A673 (cell line): ENCODE measurements at regions not wholly inside any gene's neighbourhood (a gene's known extent, or its start where the extent isn't known, plus 50 kb on each side); places are given as distances from the start of the nearest gene placed in this dataset.
"Not testable (repeated sequence)": the region's sequence is repeated elsewhere in the genome, so short reads cannot be mapped to it uniquely, and the experiment has no call there.

Source experiments
- BruUV-seq: library from RNA; stranded (reverse); fragments of 400-500 nt; replicated peaks from 2 replicates; lab custom pipeline; 2021; lab: Mats Ljungman, UMichigan
- CTCF ChIA-PET: fragments of 300-600 bp; sonication (Branson Sonifier 250); formaldehyde crosslinking; loops from one replicate; lab custom pipeline; 2022; ENCODE audit warnings: antibody characterized with exemption; lab: Charles Lee
- POLR2A ChIA-PET: fragments of 300-600 bp; sonication (Branson Sonifier 250); formaldehyde crosslinking; loops from one replicate; lab custom pipeline; 2022; ENCODE audit warnings: antibody characterized with exemption; ENCODE audit not compliant: low non-redundant PET; lab: Charles Lee
- DNase-seq: peaks from one replicate; pipeline ENCODE4 v3.0.0-alpha.2; 2015; ENCODE audit warnings: low spot score
- H3K27ac ChIP-seq: fragments of 200-600 bp; sonication (generic); 2 replicates; pipeline ENCODE4 v1.5.1; 2016; ENCODE audit warnings: mixed run types, low read depth, mild to moderate bottlenecking, mixed read lengths, antibody characterized with exemption, low read length; ENCODE audit not compliant: poor library complexity, severe bottlenecking
- H3K27me3 ChIP-seq: fragments of 200-600 bp; sonication (generic); replicated peaks from 2 replicates; pipeline ENCODE4 v1.6.1; 2017; ENCODE audit warnings: mixed run types, low read depth, mild to moderate bottlenecking, mixed read lengths, antibody characterized with exemption, low read length; ENCODE audit not compliant: insufficient read depth, poor library complexity
- H3K36me3 ChIP-seq: fragments of 200-600 bp; sonication (generic); 2 replicates; pipeline ENCODE4 v1.6.1; 2016; ENCODE audit warnings: mixed run types, mild to moderate bottlenecking, mixed read lengths, antibody characterized with exemption, low read length; ENCODE audit not compliant: insufficient read depth, poor library complexity, severe bottlenecking
- H3K4me1 ChIP-seq: fragments of 200-600 bp; sonication (generic); 2 replicates; pipeline ENCODE4 v1.6.1; 2017; ENCODE audit warnings: mixed run types, mild to moderate bottlenecking, mixed read lengths, antibody characterized with exemption, low read length; ENCODE audit not compliant: insufficient read depth, poor library complexity, severe bottlenecking
- H3K4me3 ChIP-seq: fragments of 200-600 bp; sonication (generic); 2 replicates; pipeline ENCODE4 v1.5.1; 2016; ENCODE audit warnings: low read depth, mixed run types, mild to moderate bottlenecking, mixed read lengths, low read length; ENCODE audit not compliant: poor library complexity, severe bottlenecking
- H3K9me3 ChIP-seq: fragments of 200-600 bp; sonication (generic); 2 replicates; pipeline ENCODE4 v1.6.1; 2016; ENCODE audit warnings: mixed run types, low read depth, mild to moderate bottlenecking, mixed read lengths, antibody characterized with exemption, low read length; ENCODE audit not compliant: poor library complexity, severe bottlenecking
- CTCF ChIP-seq: fragments of 300-800, 200-600 bp; sonication (generic); conservative IDR thresholded peaks from 2 replicates; pipeline ENCODE4 v1.5.1; 2017; ENCODE audit warnings: low read depth, mild to moderate bottlenecking, antibody characterized with exemption, low read length, moderate library complexity, mixed read lengths
- EZH2 ChIP-seq: fragments of 200-600 bp; sonication (generic); IDR thresholded peaks from 2 replicates; pipeline ENCODE4 v1.6.1; 2017; ENCODE audit warnings: borderline replicate concordance, low read depth, mild to moderate bottlenecking, mixed read lengths, antibody characterized with exemption, low read length; ENCODE audit not compliant: poor library complexity, severe bottlenecking
- intact Hi-C: fragments of 100-400 bp; cut with micrococcal nuclease; formaldehyde crosslinking; loops from one replicate; pipeline ENCODE4 v1.10.0; 2022; ENCODE audit not compliant: unreplicated experiment

- CTCF ChIA-PET = no interaction called here
Measured at GRCh38 chr5:121090822-121091221, 626.7 kb downstream of the PRR16 start.

GRCh38 chr5:121100931-121101330 is 636.8 kb downstream of the PRR16 start:
- Histone ChIP-seq H3K27ac (no peak overlapping the region), H3K9me3 (no peaks in the 10 kb centered on the region), H3K4me3 (no peak overlapping the region), H3K36me3 (no peaks in the 10 kb centered on the region), H3K4me1 (no peaks in the 10 kb centered on the region), H3K27me3 (no peaks in the 10 kb centered on the region)
- intact Hi-C loops = no loop called here
- ChIA-PET CTCF (no interaction called here), POLR2A (no interaction called here)
- TF ChIP-seq CTCF = no peak
- TF ChIP-seq EZH2 = no peak
- BruUV-seq = no TSS peak
- DNase-seq = no peak

More at GRCh38 chr5:121090822-121091221, 626.7 kb downstream of the PRR16 start:
- no peak for DNase-seq
- no peaks in the 10 kb centered on the region for H3K27me3 ChIP-seq
- POLR2A ChIA-PET = no interaction called here
- no peak overlapping the region for H3K4me3 ChIP-seq
- no TSS peak for BruUV-seq
- no peaks in the 10 kb centered on the region for H3K36me3 ChIP-seq
- TF ChIP-seq CTCF (no peak), EZH2 (no peak)
- no peak overlapping the region for H3K27ac ChIP-seq
- intact Hi-C loops = no loop called here
- no peaks in the 10 kb centered on the region for H3K4me1 ChIP-seq
- H3K9me3 ChIP-seq = no peaks in the 10 kb centered on the region

DNA sequence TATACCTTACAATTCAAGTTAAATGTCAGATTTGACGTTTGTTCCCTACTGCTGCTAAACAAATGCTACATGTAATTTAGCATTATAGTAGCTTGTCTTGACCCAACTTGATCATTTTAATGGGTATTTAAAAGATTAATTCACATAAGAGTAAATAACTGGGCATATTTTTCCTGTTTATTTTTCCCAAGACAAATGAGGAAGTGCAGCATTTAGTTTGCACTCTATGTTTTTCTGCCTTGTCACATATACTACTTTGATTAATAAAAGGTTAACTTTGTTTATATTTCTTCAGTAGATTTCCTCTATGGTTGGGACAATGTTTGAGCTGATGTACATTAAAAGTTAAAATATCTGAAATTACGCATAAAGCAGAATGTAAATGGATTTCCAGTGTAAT is 641.8 kb downstream of the PRR16 start:
- H3K4me3 ChIP-seq = no peak overlapping the region
- H3K27me3 ChIP-seq = no peaks in the 10 kb centered on the region
- H3K9me3 ChIP-seq = no peaks in the 10 kb centered on the region
- no peak for DNase-seq
- no TSS peak for BruUV-seq
- TF ChIP-seq EZH2 (no peak), CTCF (no peak)
- CTCF ChIA-PET = no interaction called here
- no peaks in the 10 kb centered on the region for H3K4me1 ChIP-seq
- POLR2A ChIA-PET = no interaction called here
- no peaks in the 10 kb centered on the region for H3K36me3 ChIP-seq
- H3K27ac ChIP-seq = no peak overlapping the region
- intact Hi-C loops = no loop called here

DNA sequence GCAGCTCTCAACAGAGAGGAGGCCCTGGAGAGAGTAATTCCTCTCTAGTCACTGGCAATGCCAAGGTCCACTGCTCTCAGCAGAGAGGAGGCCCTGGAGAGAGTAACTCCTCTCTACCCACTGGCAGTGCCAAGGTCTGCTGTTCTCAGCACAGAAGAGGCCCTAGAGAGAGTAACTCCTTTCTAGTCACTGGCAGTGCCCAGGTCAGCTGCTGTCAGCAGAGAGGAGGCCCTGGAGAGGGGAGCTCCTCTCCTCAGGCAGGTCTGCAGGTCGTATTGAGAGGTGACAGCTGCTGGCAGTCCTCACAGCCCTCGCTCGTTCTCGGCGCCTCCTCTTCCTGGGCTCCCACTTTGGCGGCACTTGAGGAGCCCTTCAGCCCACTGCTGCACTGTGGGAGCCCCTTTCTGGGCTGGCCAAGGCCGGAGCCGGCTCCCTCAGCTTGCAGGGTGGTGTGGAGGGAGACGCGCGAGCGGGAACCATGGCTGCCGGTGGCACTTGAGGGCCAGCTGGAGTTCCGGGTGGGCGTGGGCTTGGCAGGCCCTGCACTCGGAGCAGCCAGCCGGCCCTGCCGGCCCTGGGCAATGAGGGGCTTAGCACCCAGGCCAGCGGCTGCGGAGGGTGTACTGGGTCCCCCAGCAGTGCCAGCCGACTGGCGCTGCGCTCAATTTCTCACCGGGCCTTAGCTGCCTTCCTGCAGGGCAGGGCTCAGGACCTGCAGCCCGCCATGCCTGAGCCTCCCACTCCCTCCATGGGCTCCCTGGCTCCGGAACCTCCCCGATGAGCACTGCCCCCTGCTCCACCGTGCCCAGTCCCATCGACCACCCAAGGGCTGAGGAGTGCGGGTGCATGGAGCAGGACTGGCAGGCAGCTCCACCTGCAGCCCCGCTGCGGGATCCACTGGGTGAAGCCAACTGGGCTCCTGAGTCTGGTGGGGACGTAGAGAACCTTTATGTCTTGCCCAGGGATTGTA is 642.9 kb downstream of the PRR16 start:
- H3K4me1 ChIP-seq, DNase-seq, H3K4me3 ChIP-seq, H3K27me3 ChIP-seq, intact Hi-C loops, H3K36me3 ChIP-seq, H3K9me3 ChIP-seq, BruUV-seq, CTCF ChIA-PET, POLR2A ChIA-PET, H3K27ac ChIP-seq: not testable (repeated sequence)
